IMR-90 (cell line): ENCODE measurements at regions not wholly inside any gene's neighbourhood (a gene's known extent, or its start where the extent isn't known, plus 50 kb on each side); places are given as distances from the start of the nearest gene placed in this dataset.
"Not testable (repeated sequence)": the region's sequence is repeated elsewhere in the genome, so short reads cannot be mapped to it uniquely, and the experiment has no call there.

Source experiments
- CEBPB ChIP-seq: IDR thresholded peaks from 2 replicates; pipeline ENCODE4 v1.6.1; 2012; ENCODE audit warnings: low read depth, low read length, improper control_type of control experiment
- CHD1 ChIP-seq: IDR thresholded peaks from 2 replicates; pipeline ENCODE4 v1.6.1; 2012; ENCODE audit warnings: low read depth, low read length, improper control_type of control experiment
- CTCF ChIP-seq: conservative IDR thresholded peaks from 2 replicates; pipeline ENCODE4 v1.5.1; 2012; ENCODE audit warnings: mild to moderate bottlenecking, low read depth, low read length, improper control_type of control experiment
- MAZ ChIP-seq: IDR thresholded peaks from 2 replicates; pipeline ENCODE4 v1.6.1; 2012; ENCODE audit warnings: low read depth, mild to moderate bottlenecking, low read length, improper control_type of control experiment, moderate library complexity, borderline replicate concordance
- MXI1 ChIP-seq: IDR thresholded peaks from 2 replicates; pipeline ENCODE4 v1.6.1; 2012; ENCODE audit warnings: low read depth, mild to moderate bottlenecking, low read length, moderate library complexity, borderline replicate concordance
- POLR2A ChIP-seq: IDR thresholded peaks from 2 replicates; pipeline ENCODE4 v1.6.1; 2012; ENCODE audit warnings: mild to moderate bottlenecking, low read depth, low read length
- RAD21 ChIP-seq: IDR thresholded peaks from 2 replicates; pipeline ENCODE4 v1.6.1; 2012; ENCODE audit warnings: low read length, improper control_type of control experiment
- RCOR1 ChIP-seq: IDR thresholded peaks from 2 replicates; pipeline ENCODE4 v1.6.1; 2012; ENCODE audit warnings: mild to moderate bottlenecking, low read length, improper control_type of control experiment; ENCODE audit not compliant: insufficient replicate concordance
- RFX5 ChIP-seq: IDR thresholded peaks from 2 replicates; pipeline ENCODE4 v1.8.0; 2012; ENCODE audit warnings: low read depth, mild to moderate bottlenecking, low read length, moderate library complexity
- SMC3 ChIP-seq: fragments of 150-350 bp; IDR thresholded peaks from 2 replicates; pipeline ENCODE4 v1.6.1; 2016; ENCODE audit warnings: low read depth, mild to moderate bottlenecking, antibody characterized with exemption, low read length, moderate library complexity
- TF ChIP-seq, protein P1 (sequence below): fragments of 150-350 bp; IDR thresholded peaks from 2 replicates; pipeline ENCODE4 v1.6.1; 2017; ENCODE audit warnings: mild to moderate bottlenecking, antibody characterized with exemption, low read length, low read depth

GRCh38 chr1:95669638-95670037, 435.6 kb downstream of the RWDD3 start:
- TF ChIP-seq CTCF, POLR2A, MAZ, CHD1, RAD21, RFX5, SMC3, RCOR1, MXI1, CEBPB: not testable (repeated sequence)
- TF ChIP-seq, protein P1, sequence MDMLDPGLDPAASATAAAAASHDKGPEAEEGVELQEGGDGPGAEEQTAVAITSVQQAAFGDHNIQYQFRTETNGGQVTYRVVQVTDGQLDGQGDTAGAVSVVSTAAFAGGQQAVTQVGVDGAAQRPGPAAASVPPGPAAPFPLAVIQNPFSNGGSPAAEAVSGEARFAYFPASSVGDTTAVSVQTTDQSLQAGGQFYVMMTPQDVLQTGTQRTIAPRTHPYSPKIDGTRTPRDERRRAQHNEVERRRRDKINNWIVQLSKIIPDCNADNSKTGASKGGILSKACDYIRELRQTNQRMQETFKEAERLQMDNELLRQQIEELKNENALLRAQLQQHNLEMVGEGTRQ, result not testable (repeated sequence)
